DND-41 (cell line): ENCODE measurements at regions not wholly inside any gene's neighbourhood (a gene's known extent, or its start where the extent isn't known, plus 50 kb on each side); places are given as distances from the start of the nearest gene placed in this dataset.
A peak's percentile ranks its signal among the peaks of the same experiment; 100 is the strongest.

Source experiments
- ATAC-seq: fragments of 200-7000 bp; cut with Tn5 transposase; 3 replicates; pipeline ENCODE4 v1.9.1; 2021; ENCODE audit warnings: low read depth; ENCODE audit not compliant: insufficient read depth
- DNase-seq: peaks from one replicate; pipeline ENCODE4 v3.0.0-alpha.2; 2020
- H2AFZ ChIP-seq: 2 replicates; pipeline ENCODE4 v1.6.0; 2012; ENCODE audit warnings: low read depth, low read length
- H3K27ac ChIP-seq: 2 replicates; pipeline ENCODE4 v1.5.1; 2012; ENCODE audit warnings: low read length, inconsistent platforms
- H3K27me3 ChIP-seq: fragments of 200-600 bp; sonication (generic); 2 replicates; pipeline ENCODE4 v1.6.0; 2012; ENCODE audit warnings: low read length, mild to moderate bottlenecking, inconsistent platforms; ENCODE audit not compliant: insufficient read depth, poor library complexity
- H3K36me3 ChIP-seq: 2 replicates; pipeline ENCODE4 v1.5.1; 2012; ENCODE audit warnings: low read length, inconsistent platforms; ENCODE audit not compliant: insufficient read depth
- H3K4me1 ChIP-seq: 2 replicates; pipeline ENCODE4 v1.5.1; 2012; ENCODE audit warnings: mild to moderate bottlenecking, low read length; ENCODE audit not compliant: insufficient read depth
- H3K4me2 ChIP-seq: 2 replicates; pipeline ENCODE4 v1.6.0; 2012; ENCODE audit warnings: mild to moderate bottlenecking, moderate library complexity, low read length, inconsistent platforms; ENCODE audit not compliant: insufficient read depth
- H3K4me3 ChIP-seq, 2 experiments: fragments of 200-600 bp in 1 of 2; shearing (Covaris generic) in 1 of 2; 2 replicates each; pipeline ENCODE4 v1.5.1; 2012 to 2016; ENCODE audit warnings: inconsistent platforms in 2 of 2, low read length in 2 of 2, mild to moderate bottlenecking in 2 of 2, low read depth in 1 of 2, moderate library complexity in 1 of 2
- H3K79me2 ChIP-seq: 2 replicates; pipeline ENCODE4 v1.6.0; 2012; ENCODE audit warnings: low read length, inconsistent platforms; ENCODE audit not compliant: insufficient read depth
- H3K9ac ChIP-seq: 2 replicates; pipeline ENCODE4 v1.6.0; 2012; ENCODE audit warnings: low read depth, mild to moderate bottlenecking, inconsistent platforms, low read length, moderate library complexity
- H3K9me3 ChIP-seq: 2 replicates; pipeline ENCODE4 v1.5.1; 2012; ENCODE audit warnings: low read length, moderate library complexity, mild to moderate bottlenecking, inconsistent platforms; ENCODE audit not compliant: insufficient read depth, severe bottlenecking
- H4K20me1 ChIP-seq: 2 replicates; pipeline ENCODE4 v1.6.0; 2012; ENCODE audit warnings: low read length; ENCODE audit not compliant: insufficient read depth
- CTCF ChIP-seq: IDR thresholded peaks from 2 replicates; pipeline ENCODE4 v1.5.1; 2012; ENCODE audit warnings: borderline replicate concordance, low read length, moderate library complexity, mild to moderate bottlenecking; ENCODE audit not compliant: poor library complexity, severe bottlenecking; ENCODE audit errors: extremely low read depth
- EZH2 ChIP-seq: IDR thresholded peaks from 3 replicates; pipeline ENCODE4 v1.6.1; 2012; ENCODE audit warnings: borderline replicate concordance, low read depth, mild to moderate bottlenecking, moderate library complexity, low read length, inconsistent platforms; ENCODE audit not compliant: severe bottlenecking

GRCh38 chr20:60760256-60761000, 491.6 kb upstream of the CDH4 start:
- H2AFZ ChIP-seq: no peak overlapping the region
- no peak overlapping the region for H3K4me3 ChIP-seq
- TF ChIP-seq CTCF: no peak
- no peak for TF ChIP-seq EZH2

DNA sequence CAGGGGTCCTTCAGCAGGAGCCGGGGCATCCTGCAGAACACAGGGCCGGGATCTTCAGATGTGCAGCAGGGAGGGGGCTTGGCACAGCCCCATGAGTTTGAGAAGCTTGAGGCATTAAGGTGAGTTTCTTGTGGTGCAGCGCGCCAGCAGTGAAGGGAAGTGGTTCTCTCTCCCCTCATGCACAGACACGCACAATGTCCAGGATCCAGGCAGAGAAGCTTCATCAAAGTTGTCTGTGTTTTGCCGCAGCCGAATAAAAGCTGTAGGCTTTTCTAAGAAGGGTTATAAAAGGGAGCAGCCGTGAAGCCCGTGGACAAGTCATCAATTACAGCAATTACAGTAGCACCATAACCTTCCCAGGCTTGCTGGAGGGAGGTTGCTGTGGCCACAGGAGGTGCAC, 491.0 kb upstream of the CDH4 start:
- Histone ChIP-seq H3K79me2 (no peaks in the 10 kb centered on the region), H2AFZ (no peak overlapping the region), H3K27ac (no peak overlapping the region), H3K27me3 (no peaks in the 10 kb centered on the region), H3K9ac (no peak overlapping the region), H3K4me1 (no peaks in the 10 kb centered on the region), H3K4me3 (no peak overlapping the region), H3K9me3 (no peaks in the 10 kb centered on the region), H4K20me1 (no peaks in the 10 kb centered on the region), H3K4me2 (no peak overlapping the region), H3K36me3 (no peaks in the 10 kb centered on the region)
- ATAC-seq: no peak; the same call in 2 of the 3 replicates
- TF ChIP-seq EZH2 (no peak), CTCF (no peak)
- DNase-seq: peak; percentile 12

More at GRCh38 chr20:60760256-60761000, 491.6 kb upstream of the CDH4 start:
- no peak overlapping the region for H3K9ac ChIP-seq
- no peaks in the 10 kb centered on the region for H3K27me3 ChIP-seq
- H3K79me2 ChIP-seq: no peaks in the 10 kb centered on the region
- no peaks in the 10 kb centered on the region for H4K20me1 ChIP-seq
- no peaks in the 10 kb centered on the region for H3K36me3 ChIP-seq
- H3K9me3 ChIP-seq: no peaks in the 10 kb centered on the region
- no peak overlapping the region for H3K27ac ChIP-seq
- DNase-seq (no peak), ATAC-seq (no peak)
- H3K4me2 ChIP-seq: no peak overlapping the region
- no peaks in the 10 kb centered on the region for H3K4me1 ChIP-seq

- Histone ChIP-seq H3K9me3 (no peaks in the 10 kb centered on the region), H3K36me3 (no peaks in the 10 kb centered on the region), H3K9ac (no peak overlapping the region), H3K79me2 (no peaks in the 10 kb centered on the region), H2AFZ (no peak overlapping the region), H4K20me1 (no peaks in the 10 kb centered on the region), H3K4me2 (no peak overlapping the region), H3K4me3 (no peak overlapping the region), H3K27ac (no peak overlapping the region), H3K27me3 (no peaks in the 10 kb centered on the region), H3K4me1 (no peaks in the 10 kb centered on the region)
- TF ChIP-seq EZH2: no peak
- no peak for TF ChIP-seq CTCF
- no peak for DNase-seq
- no peak for ATAC-seq
These were observed 489.7 kb upstream of the CDH4 start for GRCh38 chr20:60762386-60762785.
